Smooth muscle cell (in vitro differentiated cells): ENCODE measurements at regions not wholly inside any gene's neighbourhood (a gene's known extent, or its start where the extent isn't known, plus 50 kb on each side); places are given as distances from the start of the nearest gene placed in this dataset.

ENCODE experiments used
- DNase-seq: peaks from one replicate; lab custom pipeline; 2025; ENCODE audit not compliant: unreplicated experiment; lab: John Stamatoyannopoulos, UW
- H2AFZ ChIP-seq: fragments of 200-600 bp; sonication (generic); 2 replicates; pipeline ENCODE4 v1.6.0; 2016; ENCODE audit warnings: antibody characterized with exemption, low read depth, mild to moderate bottlenecking
- H3F3A ChIP-seq: fragments of 200-600 bp; sonication (generic); 2 replicates; pipeline ENCODE4 v1.6.0; 2017; ENCODE audit warnings: antibody characterized with exemption, low read depth
- H3K27ac ChIP-seq: fragments of 200-600 bp; sonication (generic); 2 replicates; pipeline ENCODE4 v1.5.1; 2016; ENCODE audit warnings: low read depth, mild to moderate bottlenecking
- H3K27me3 ChIP-seq: fragments of 200-600 bp; sonication (generic); 2 replicates; pipeline ENCODE4 v1.6.1; 2016; ENCODE audit warnings: low read depth, mild to moderate bottlenecking
- H3K36me3 ChIP-seq: fragments of 200-600 bp; sonication (generic); 2 replicates; pipeline ENCODE4 v1.5.1; 2016; ENCODE audit warnings: low read depth
- H3K4me1 ChIP-seq: fragments of 200-600 bp; sonication (generic); 2 replicates; pipeline ENCODE4 v1.5.1; 2016; ENCODE audit warnings: low read depth
- H3K4me2 ChIP-seq: fragments of 200-600 bp; sonication (generic); 2 replicates; pipeline ENCODE4 v1.6.0; 2016; ENCODE audit warnings: mild to moderate bottlenecking
- H3K4me3 ChIP-seq: fragments of 200-600 bp; sonication (generic); 2 replicates; pipeline ENCODE4 v1.5.1; 2016; ENCODE audit warnings: mild to moderate bottlenecking
- H3K79me2 ChIP-seq: fragments of 200-600 bp; sonication (generic); 2 replicates; pipeline ENCODE4 v1.6.0; 2016; ENCODE audit warnings: low read depth, mild to moderate bottlenecking
- H3K9ac ChIP-seq: fragments of 200-600 bp; sonication (generic); 2 replicates; pipeline ENCODE4 v1.6.0; 2016; ENCODE audit warnings: low read depth
- H3K9me3 ChIP-seq: fragments of 200-600 bp; sonication (generic); replicated peaks from 2 replicates; pipeline ENCODE4 v1.5.1; 2016; ENCODE audit warnings: low read depth
- H4K20me1 ChIP-seq: fragments of 200-600 bp; sonication (generic); 2 replicates; pipeline ENCODE4 v1.6.0; 2016; ENCODE audit warnings: low read depth
- CTCF ChIP-seq: fragments of 200-600 bp; sonication (generic); IDR thresholded peaks from 2 replicates; pipeline ENCODE4 v1.5.1; 2017; ENCODE audit warnings: borderline replicate concordance, mild to moderate bottlenecking, antibody characterized with exemption; ENCODE audit not compliant: insufficient read depth, poor library complexity, severe bottlenecking
- WGBS: methylation state at CpG from one replicate; pipeline ENCODE4 v1.1.7; 2016; ENCODE audit warnings: low lambda C conversion rate; 5-methylcytosine and 5-hydroxymethylcytosine counted together

GRCh38 chr4:81806485-81806884 is 334.8 kb upstream of the RASGEF1B start:
- peaks cover 6% of the 10 kb centered on the region for H3K4me1 ChIP-seq
- no peaks in the 10 kb centered on the region for H3K9me3 ChIP-seq
- no peak overlapping the region for H3K4me2 ChIP-seq
- H3K9ac ChIP-seq, result no peak overlapping the region
- H4K20me1 ChIP-seq, result no peaks in the 10 kb centered on the region
- H3K27ac ChIP-seq, result no peak overlapping the region
- TF ChIP-seq CTCF, result no peak
- no peaks in the 10 kb centered on the region for H3K27me3 ChIP-seq
- peaks cover 9% of the 10 kb centered on the region for H3F3A ChIP-seq
- no peaks in the 10 kb centered on the region for H3K36me3 ChIP-seq
- 100% methylated on average over 1 of the region's 1 CpG for WGBS
- H3K4me3 ChIP-seq, result no peak overlapping the region
- H2AFZ ChIP-seq, result no peak overlapping the region
- no peaks in the 10 kb centered on the region for H3K79me2 ChIP-seq
- DNase-seq, result no peak

GRCh38 chr4:81804849-81805248 is 333.1 kb upstream of the RASGEF1B start:
- Histone ChIP-seq H3K4me1 (peaks cover 6% of the 10 kb centered on the region), H3F3A (peaks cover 9% of the 10 kb centered on the region), H2AFZ (no peak overlapping the region), H3K4me2 (no peak overlapping the region), H3K27me3 (no peaks in the 10 kb centered on the region), H4K20me1 (no peaks in the 10 kb centered on the region), H3K27ac (no peak overlapping the region), H3K79me2 (no peaks in the 10 kb centered on the region), H3K4me3 (no peak overlapping the region), H3K9me3 (no peaks in the 10 kb centered on the region), H3K36me3 (no peaks in the 10 kb centered on the region), H3K9ac (no peak overlapping the region)
- 88% methylated on average over 1 of the region's 1 CpG for WGBS
- DNase-seq, result no peak
- no peak for TF ChIP-seq CTCF

- no peak overlapping the region for H3K4me2 ChIP-seq
- H4K20me1 ChIP-seq, result no peaks in the 10 kb centered on the region
- H3K27ac ChIP-seq, result no peak overlapping the region
- H3K4me3 ChIP-seq, result no peak overlapping the region
- no peak for DNase-seq
- H2AFZ ChIP-seq, result no peak overlapping the region
- H3K9me3 ChIP-seq, result no peaks in the 10 kb centered on the region
- H3K36me3 ChIP-seq, result no peaks in the 10 kb centered on the region
- no peaks in the 10 kb centered on the region for H3K4me1 ChIP-seq
- H3K9ac ChIP-seq, result no peak overlapping the region
- no peaks in the 10 kb centered on the region for H3K79me2 ChIP-seq
- TF ChIP-seq CTCF, result no peak
- H3K27me3 ChIP-seq, result no peaks in the 10 kb centered on the region
- peaks cover 3% of the 10 kb centered on the region for H3F3A ChIP-seq
- 81% methylated on average over 5 of the region's 5 CpGs for WGBS
These were observed 330.7 kb upstream of the RASGEF1B start for GRCh38 chr4:81802285-81802846.

- Histone ChIP-seq H3K36me3 (no peaks in the 10 kb centered on the region), H3K27ac (no peak overlapping the region), H3K4me3 (no peak overlapping the region), H3K9ac (no peak overlapping the region), H3F3A (no peaks in the 10 kb centered on the region), H3K9me3 (no peaks in the 10 kb centered on the region), H3K4me2 (no peak overlapping the region), H3K4me1 (no peaks in the 10 kb centered on the region), H3K27me3 (no peaks in the 10 kb centered on the region), H3K79me2 (no peaks in the 10 kb centered on the region), H2AFZ (no peak overlapping the region), H4K20me1 (no peaks in the 10 kb centered on the region)
- TF ChIP-seq CTCF, result no peak
- DNase-seq, result no peak
- 84% methylated on average over 1 of the region's 1 CpG for WGBS
These were observed 327.7 kb upstream of the RASGEF1B start for GRCh38 chr4:81799371-81799770.
